Thyroid gland (tissue), 4 donors: ENCODE measurements at regions not wholly inside any gene's neighbourhood (a gene's known extent, or its start where the extent isn't known, plus 50 kb on each side); places are given as distances from the start of the nearest gene placed in this dataset.

Experiments
- DNase-seq, 2 donors: peaks; one replicate each; pipeline ENCODE4 v3.0.0-alpha.2; 2019
- H3K27ac ChIP-seq, 3 donors: fragments of 200-600 bp; sonication (generic); 1 replicate in 2 of 3; 2 replicates in 1 of 3; pipeline ENCODE4 v1.5.1; 2016 to 2019; ENCODE audit warnings: mild to moderate bottlenecking in 1 of 3, moderate library complexity in 1 of 3
- H3K27me3 ChIP-seq: fragments of 200-600 bp; sonication (generic); one replicate; pipeline ENCODE4 v1.5.1; 2019
- H3K36me3 ChIP-seq, 2 donors: fragments of 200-600 bp; sonication (generic); one replicate each; pipeline ENCODE4 v1.5.1; 2016 to 2019
- H3K4me1 ChIP-seq, 2 donors: fragments of 200-600 bp; sonication (generic); one replicate each; pipeline ENCODE4 v1.5.1; 2017 to 2019
- H3K4me3 ChIP-seq, 3 donors: fragments of 200-600 bp; sonication (generic); replicated peaks in 1 of 3; 1 replicate in 2 of 3; 2 replicates in 1 of 3; pipeline ENCODE4 v1.5.1; 2016; ENCODE audit warnings: mild to moderate bottlenecking in 1 of 3
- H3K9me3 ChIP-seq: fragments of 200-600 bp; sonication (generic); one replicate; pipeline ENCODE4 v1.5.1; 2017
- POLR2A ChIP-seq, 2 donors: fragments of 450-650 bp; IDR thresholded peaks; one replicate each; pipeline ENCODE4 v1.6.1; 2017; ENCODE audit warnings: antibody characterized with exemption in 2 of 2, mild to moderate bottlenecking in 2 of 2, moderate library complexity in 1 of 2
- WGBS, 2 donors: methylation state at CpG; one replicate each; pipeline ENCODE4 v1.1.5; 2017; 5-methylcytosine and 5-hydroxymethylcytosine counted together
- intact Hi-C: fragments of 100-400 bp; cut with DNase I; formaldehyde crosslinking; loops from one replicate; pipeline ENCODE4 v1.15.1; 2023
- TF ChIP-seq, protein P1 (sequence below), 6 experiments: fragments of 200-600 bp in 3 of 6; fragments of 450-650 bp in 3 of 6; sonication (generic) in 3 of 6; IDR thresholded peaks; one replicate each; pipeline ENCODE4 v1.5.1; 2016 to 2019; ENCODE audit warnings: antibody characterized with exemption in 6 of 6, mild to moderate bottlenecking in 2 of 6, inconsistent platforms in 1 of 6, moderate library complexity in 1 of 6

DNA sequence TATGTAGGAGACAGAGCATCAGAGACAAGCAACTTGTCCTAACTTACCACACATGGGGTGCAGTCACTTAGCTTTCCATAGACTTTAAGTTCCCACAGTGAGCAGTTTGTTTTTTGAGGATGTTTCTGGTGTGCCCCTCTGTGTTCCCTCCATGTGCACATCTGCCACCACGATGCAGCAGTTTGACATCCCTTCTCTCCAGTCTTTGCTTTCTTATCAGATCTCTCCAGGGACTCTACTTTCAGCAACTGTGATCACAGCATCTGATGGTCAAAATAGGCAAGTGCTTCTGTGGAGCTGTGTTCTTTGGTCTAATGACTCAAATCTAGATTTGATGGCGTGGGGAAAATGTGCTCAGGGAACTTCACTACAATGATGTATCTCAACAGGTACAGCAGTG, 96.5 kb upstream of the NAMPT start:
- WGBS, 2 donors, result 65 to 84% methylated on average over 2 of the region's 2 CpGs
- Histone ChIP-seq H3K4me1 (no peaks in the 10 kb centered on the region), H3K9me3 (no peaks in the 10 kb centered on the region), H3K27ac (no peak overlapping the region), H3K4me3 (no peak overlapping the region), H3K27me3 (no peaks in the 10 kb centered on the region), H3K36me3 (no peaks in the 10 kb centered on the region)
- DNase-seq, result no peak
- TF ChIP-seq POLR2A (IDR thresholded peaks at IDR 0.05), result no peak
- TF ChIP-seq, protein P1, sequence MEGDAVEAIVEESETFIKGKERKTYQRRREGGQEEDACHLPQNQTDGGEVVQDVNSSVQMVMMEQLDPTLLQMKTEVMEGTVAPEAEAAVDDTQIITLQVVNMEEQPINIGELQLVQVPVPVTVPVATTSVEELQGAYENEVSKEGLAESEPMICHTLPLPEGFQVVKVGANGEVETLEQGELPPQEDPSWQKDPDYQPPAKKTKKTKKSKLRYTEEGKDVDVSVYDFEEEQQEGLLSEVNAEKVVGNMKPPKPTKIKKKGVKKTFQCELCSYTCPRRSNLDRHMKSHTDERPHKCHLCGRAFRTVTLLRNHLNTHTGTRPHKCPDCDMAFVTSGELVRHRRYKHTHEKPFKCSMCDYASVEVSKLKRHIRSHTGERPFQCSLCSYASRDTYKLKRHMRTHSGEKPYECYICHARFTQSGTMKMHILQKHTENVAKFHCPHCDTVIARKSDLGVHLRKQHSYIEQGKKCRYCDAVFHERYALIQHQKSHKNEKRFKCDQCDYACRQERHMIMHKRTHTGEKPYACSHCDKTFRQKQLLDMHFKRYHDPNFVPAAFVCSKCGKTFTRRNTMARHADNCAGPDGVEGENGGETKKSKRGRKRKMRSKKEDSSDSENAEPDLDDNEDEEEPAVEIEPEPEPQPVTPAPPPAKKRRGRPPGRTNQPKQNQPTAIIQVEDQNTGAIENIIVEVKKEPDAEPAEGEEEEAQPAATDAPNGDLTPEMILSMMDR (IDR thresholded peaks at IDR 0.05), result no peak
- intact Hi-C loops, result no loop called here

DNA sequence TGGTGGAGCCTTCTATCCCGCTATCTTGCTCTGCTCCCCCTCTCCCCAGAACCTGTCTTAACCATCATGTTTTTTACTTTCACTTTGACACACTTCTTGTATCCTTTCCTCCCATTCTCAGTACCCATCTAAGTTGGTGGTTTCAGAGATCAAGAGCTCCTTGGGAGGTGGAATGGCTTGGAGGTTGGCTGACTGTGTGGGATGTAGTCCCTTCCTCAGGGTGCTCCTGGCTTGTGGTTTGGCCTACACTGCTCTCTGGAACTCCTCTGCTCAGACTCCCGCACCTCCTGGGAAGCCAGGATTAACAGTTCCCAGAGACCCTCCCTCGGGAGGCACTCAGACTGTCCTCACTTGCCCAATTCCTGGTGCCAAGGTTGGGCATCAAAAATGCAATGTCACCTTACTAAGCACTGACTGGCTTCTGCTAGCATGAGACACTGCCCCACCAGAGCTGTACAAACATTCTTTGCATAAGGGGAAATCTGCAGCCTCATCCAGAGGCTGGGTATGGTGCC, 93.1 kb upstream of the NAMPT start:
- Histone ChIP-seq H3K9me3 (no peaks in the 10 kb centered on the region), H3K27ac (no peak overlapping the region), H3K4me1 (no peaks in the 10 kb centered on the region), H3K27me3 (no peaks in the 10 kb centered on the region), H3K36me3 (no peaks in the 10 kb centered on the region), H3K4me3 (no peak overlapping the region)
- TF ChIP-seq POLR2A (IDR thresholded peaks at IDR 0.05), result no peak
- TF ChIP-seq, protein P1 (IDR thresholded peaks at IDR 0.05), result no peak
- 95 to 99% methylated on average over 3 of the region's 3 CpGs for WGBS, 2 donors
- intact Hi-C loops, result no loop called here
- DNase-seq, result no peak

DNA sequence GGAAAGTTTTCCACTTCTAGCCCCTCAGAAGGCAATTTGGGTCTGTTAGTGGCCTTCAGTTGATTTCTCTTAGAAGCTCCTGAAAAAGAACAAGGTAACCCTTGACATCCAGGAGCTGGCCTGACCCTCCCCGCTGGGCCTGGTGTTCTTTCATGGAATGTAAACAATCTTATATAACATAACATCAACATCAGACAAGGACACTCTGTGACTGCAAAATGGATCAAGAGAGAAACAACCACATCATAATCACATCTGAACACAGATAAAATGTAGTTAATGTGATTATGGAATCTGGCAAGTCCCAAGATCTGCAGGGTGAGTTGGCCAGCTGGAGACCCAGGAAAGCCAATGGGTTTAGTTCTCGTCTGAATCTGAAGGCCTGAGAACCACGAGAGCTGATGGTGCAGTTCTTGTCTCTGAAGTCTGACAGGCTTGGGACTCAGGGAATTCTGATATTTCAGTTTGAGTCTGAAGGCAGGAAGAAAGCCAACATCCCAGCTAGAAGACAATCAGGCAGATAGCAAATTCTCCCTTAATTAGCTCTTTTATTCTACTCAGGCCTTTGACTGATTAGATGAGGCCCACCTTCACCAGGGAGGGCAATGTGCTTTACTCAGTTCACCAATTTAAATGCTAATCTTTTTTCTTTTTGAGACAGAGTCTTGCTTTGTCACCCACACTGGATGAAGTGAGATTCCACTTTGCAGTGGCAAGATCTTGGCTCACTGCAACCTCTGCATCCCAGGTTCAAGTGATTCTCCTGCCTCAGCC, 91.4 kb upstream of the NAMPT start:
- no peaks in the 10 kb centered on the region for H3K27me3 ChIP-seq
- no peaks in the 10 kb centered on the region for H3K9me3 ChIP-seq
- H3K4me3 ChIP-seq, result no peak overlapping the region
- TF ChIP-seq, protein P1 (IDR thresholded peaks at IDR 0.05), result no peak
- TF ChIP-seq POLR2A (IDR thresholded peaks at IDR 0.05), result no peak
- 88 to 96% methylated on average over 3 of the region's 3 CpGs for whole genome bisulfite sequencing, 2 donors
- no peaks in the 10 kb centered on the region for H3K4me1 ChIP-seq
- H3K36me3 ChIP-seq, result no peaks in the 10 kb centered on the region
- intact Hi-C loops, result no loop called here
- no peak overlapping the region for H3K27ac ChIP-seq
- DNase-seq, result no peak

DNA sequence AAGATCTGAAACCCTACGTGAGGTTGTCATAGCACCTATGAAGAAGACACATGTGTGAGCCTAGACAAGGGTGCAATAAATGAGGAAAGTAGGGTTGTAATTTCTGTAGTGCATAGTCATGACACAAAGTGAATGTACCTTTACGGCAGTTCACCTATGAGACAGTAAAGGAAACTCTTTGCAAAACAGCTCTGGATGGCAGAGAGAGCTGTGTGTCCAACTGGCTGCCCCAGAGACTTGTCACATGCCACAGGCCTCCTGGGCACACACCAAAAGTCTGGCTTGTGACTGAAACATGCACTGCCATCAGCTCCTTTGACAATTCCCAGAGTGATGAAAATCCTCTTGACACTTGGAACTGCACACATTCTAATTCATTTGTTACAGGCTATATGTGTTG, 90.7 kb upstream of the NAMPT start:
- intact Hi-C loops, result no loop called here
- 94 to 98% methylated on average over 2 of the region's 2 CpGs for WGBS, 2 donors
- Histone ChIP-seq H3K36me3 (no peaks in the 10 kb centered on the region), H3K27me3 (no peaks in the 10 kb centered on the region), H3K4me1 (no peaks in the 10 kb centered on the region), H3K4me3 (no peak overlapping the region), H3K9me3 (no peaks in the 10 kb centered on the region), H3K27ac (no peak overlapping the region)
- no peak for DNase-seq
- TF ChIP-seq POLR2A (IDR thresholded peaks at IDR 0.05), result no peak
- TF ChIP-seq, protein P1 (IDR thresholded peaks at IDR 0.05), result no peak

DNA sequence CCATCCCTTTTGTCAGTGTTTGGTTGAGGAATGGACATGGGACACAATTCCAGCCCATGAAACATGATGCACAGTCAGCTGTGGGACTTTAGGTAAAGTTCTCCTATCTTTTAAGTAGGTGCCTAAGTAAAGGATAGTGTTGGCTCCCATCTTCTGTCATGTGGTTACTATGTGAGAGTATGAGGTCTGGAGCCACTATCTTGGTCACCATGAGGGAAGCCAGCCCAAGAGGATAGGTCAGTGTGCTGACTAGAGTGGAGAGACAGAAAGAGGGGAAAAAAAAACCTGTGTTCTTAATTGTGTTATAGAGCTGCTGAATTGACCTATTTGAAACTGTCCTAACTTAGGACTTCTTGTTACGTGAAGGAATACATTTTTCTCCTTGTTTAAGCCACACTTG, 89.7 kb upstream of the NAMPT start:
- intact Hi-C loops, result no loop called here
- H3K27ac ChIP-seq, result no peak overlapping the region

More for the DNA sequence above, 89.7 kb upstream of the NAMPT start:
- Histone ChIP-seq H3K36me3 (no peaks in the 10 kb centered on the region), H3K27me3 (no peaks in the 10 kb centered on the region), H3K4me1 (no peaks in the 10 kb centered on the region), H3K4me3 (no peak overlapping the region), H3K9me3 (no peaks in the 10 kb centered on the region)
- no peak for DNase-seq
- 96 to 100% methylated on average over 1 of the region's 1 CpG for WGBS, 2 donors
- TF ChIP-seq, protein P1 (IDR thresholded peaks at IDR 0.05), result no peak
- TF ChIP-seq POLR2A (IDR thresholded peaks at IDR 0.05), result no peak
